A204.1 (cell line): ENCODE measurements at regions not wholly inside any gene's neighbourhood (a gene's known extent, or its start where the extent isn't known, plus 50 kb on each side); places are given as distances from the start of the nearest gene placed in this dataset.

Experiments
- FAIRE-seq: peaks from 2 replicates; lab custom pipeline; 2012; peaks lifted over from hg19 to GRCh38; lab: Jason Lieb, UNC

GRCh38 chr9:17018540-17019196, 116.2 kb upstream of the CNTLN start:
- FAIRE-seq = no peak

DNA sequence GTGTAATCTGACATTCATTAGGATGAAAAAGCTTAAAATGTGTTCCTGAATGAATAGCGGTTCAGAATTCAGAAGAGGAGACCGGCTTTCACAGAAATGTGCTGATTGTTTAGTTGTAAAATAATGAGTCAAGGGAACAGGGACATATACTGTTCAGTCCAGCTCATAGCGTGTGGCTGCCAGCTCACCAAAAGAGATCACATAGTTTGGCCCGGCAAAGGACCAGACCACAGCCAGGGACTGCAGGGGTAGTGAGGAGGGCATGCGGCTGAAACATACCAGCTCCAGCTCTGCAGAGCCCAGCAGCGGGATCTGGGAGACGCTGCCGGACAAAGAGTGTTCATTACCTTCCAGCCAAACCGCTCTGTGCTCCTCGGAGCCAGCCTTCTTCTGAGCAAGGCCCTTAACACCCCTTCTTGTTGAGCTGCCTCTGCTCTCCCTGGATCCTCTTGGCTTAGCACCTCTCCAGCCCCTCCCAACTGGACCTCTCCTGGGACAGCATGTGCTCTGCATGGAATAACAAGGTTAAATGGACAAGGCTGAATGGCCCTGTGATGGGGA, 116.8 kb upstream of the CNTLN start:
- no peak for FAIRE-seq

GRCh38 chr9:17013891-17014290, 120.9 kb upstream of the CNTLN start:
- FAIRE-seq = no peak

DNA sequence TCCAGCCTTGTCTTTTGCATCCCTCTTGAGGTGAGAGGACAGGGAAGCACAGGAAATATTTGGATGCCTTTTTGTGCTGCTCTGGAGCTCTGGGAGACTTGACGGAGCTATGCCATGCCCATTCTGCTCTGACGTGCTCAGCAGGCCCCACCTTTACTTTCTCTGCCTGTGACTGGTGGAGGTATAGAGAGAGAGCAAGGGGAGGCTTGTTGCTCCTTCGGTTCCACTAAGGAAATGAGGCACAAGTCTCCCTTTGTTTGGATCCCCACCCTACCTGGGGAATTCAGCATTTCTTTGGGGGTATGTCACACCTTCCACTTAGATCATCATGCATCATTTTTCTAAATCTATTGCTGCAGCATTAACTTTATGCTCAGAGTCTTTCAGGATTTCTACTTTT, 121.8 kb upstream of the CNTLN start:
- FAIRE-seq = no peak

GRCh38 chr9:17011880-17012279, 123.0 kb upstream of the CNTLN start:
- FAIRE-seq = no peak

- FAIRE-seq = no peak
These were observed 125.8 kb upstream of the CNTLN start for GRCh38 chr9:17009071-17009470.

GRCh38 chr9:17005056-17005823, 129.6 kb upstream of the CNTLN start:
- FAIRE-seq = no peak

GRCh38 chr9:17004500-17004899, 130.3 kb upstream of the CNTLN start:
- FAIRE-seq = no peak

DNA sequence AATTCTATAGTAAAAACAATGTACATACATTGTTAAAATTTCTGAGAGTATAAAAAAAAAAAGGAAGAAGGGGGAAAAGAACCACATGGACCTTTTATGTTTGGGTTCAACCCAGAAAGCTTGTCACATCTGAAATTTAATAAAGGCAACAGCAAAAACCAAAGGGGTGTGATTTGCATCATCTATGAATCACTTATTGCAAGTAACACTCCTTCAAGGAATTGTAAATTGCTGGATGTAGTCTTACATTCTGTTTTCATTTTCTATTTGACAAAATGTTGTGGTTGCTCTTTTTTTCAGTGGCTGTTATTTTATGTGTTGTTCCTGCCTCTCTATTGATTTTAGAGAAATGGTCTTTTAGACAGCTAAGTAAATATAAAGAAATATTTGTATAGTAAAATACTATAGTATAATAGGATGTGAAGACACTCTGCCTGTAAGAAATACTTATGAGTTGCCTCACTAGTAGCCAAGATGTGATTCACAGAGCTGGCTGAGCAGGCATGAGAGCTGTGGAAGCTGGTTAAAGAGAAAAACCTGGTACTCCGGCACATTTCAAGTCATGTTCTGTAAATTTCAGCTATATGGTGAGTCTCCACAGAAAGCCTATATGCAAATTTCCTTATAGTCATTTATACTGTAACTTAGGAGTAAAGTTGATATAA, 131.1 kb upstream of the CNTLN start:
- no peak for FAIRE-seq

DNA sequence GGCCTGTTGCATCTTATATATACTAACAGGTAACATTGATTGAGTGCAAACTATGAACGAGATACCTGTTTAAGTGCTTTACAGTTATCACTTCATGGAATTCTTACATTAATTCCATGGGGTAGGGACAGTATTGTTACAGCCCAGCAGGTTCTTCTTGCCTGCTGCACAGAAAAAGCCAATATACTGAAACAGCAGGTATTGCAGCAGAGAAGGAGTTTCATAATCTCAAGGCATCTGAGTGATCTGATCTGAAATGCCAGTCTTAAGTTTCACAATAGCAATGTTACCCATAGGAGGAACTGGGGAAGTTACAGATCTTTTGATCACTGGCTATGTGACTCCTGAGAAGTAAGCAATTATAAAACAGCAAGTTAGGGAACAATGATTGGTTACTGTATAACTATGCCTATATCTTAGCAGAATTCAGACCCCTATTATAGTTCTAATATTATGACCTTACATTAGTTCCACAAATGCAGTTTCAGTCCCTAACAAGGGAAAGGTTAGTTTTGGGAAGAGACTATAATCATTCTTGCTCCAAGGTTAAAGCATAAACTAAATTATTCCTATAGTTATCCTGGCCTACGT, 126.5 kb upstream of the BNC2 start:
- FAIRE-seq = no peak

- FAIRE-seq = no peak
These were observed 121.7 kb upstream of the BNC2 start for GRCh38 chr9:16992138-16992537.

- FAIRE-seq = no peak
These were observed 116.6 kb upstream of the BNC2 start for GRCh38 chr9:16987026-16987425.

GRCh38 chr9:16986556-16986955, 116.1 kb upstream of the BNC2 start:
- FAIRE-seq = no peak

DNA sequence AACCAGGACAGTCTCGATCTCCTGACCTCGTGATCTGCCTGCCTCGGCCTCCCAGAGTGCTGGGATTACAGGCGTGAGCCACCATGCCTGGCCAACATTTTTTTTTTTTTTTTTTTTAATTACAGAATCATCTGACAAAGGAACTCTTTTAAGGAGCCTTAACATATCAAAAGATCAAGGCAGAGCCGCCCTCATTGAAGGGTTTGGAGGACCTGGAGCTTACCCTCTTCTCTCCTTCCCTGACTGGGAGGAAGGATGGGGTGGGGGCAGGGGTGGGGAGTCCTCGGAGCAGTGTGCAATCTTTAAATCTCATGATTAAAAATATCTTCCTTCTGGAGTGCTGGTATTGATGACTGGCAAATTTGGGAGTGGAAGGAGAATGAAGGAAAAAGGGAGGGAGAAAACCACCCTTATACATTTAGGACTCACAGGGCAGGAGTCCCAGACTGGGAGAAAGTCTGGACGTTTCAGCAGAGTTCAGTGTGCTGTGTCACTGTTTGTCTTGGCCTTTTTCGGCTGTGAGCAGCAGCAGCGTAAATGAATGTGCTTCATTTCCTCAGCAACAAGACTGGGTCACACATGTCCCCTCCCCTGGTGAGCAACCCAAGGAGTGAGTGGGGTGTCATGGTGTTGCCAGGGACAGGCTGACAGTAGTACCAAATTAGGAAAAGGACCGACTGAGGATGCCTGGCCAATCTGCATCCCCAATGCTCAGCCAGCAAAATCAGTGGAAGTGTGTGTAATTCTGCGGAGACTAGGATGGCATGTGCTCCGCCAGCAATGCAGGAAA, 115.3 kb upstream of the BNC2 start:
- FAIRE-seq = no peak

GRCh38 chr9:16982780-16983310, 112.4 kb upstream of the BNC2 start:
- FAIRE-seq = no peak

GRCh38 chr9:16976427-16976826, 106.0 kb upstream of the BNC2 start:
- FAIRE-seq = peak; percentile 25

- no peak for FAIRE-seq
These were observed 104.0 kb upstream of the BNC2 start for GRCh38 chr9:16974436-16974835.

DNA sequence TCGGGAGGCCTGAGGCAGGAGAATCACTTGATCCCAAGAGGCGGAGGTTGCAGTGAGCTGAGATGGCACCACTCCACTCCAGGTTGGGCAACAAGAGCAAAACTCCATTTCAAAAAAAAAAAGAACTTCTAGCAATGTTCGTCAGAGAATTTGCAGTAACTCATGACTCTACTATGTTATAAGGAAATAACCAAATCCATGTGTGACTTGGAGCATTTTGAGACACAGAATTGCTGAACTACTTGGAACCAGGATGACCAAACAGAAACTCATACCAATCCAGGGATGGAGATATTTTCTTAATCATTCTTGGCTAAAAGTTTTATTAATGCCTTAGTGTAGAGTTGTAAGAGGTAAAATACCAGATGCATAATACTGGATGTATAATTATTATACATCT, 99.9 kb upstream of the BNC2 start:
- FAIRE-seq = no peak

- no peak for FAIRE-seq
These were observed 93.8 kb upstream of the BNC2 start for GRCh38 chr9:16964228-16964627.

GRCh38 chr9:16960084-16960483, 89.6 kb upstream of the BNC2 start:
- FAIRE-seq = no peak

GRCh38 chr9:16959391-16959790, 88.9 kb upstream of the BNC2 start:
- no peak for FAIRE-seq

DNA sequence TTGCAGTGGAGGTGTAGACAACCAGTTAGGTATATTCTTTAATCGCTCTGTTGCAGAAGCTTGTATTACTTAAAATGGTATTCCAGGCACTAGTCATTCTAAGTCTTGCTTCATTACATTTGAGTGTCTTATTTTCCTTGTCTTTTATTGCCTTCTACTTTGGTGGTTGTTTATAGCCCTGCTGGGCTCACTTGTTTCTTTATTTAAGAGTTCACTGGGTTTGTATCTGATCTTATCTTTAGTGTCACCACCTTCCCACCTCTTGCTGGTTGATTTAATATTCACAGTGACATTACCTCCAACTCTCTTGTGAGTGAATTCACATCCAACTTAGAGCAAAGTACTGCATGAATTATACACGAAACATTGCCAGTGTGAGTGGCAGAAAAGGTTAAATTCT, 83.6 kb upstream of the BNC2 start:
- FAIRE-seq = no peak
